AG04449 (cell line): ENCODE measurements at regions not wholly inside any gene's neighbourhood (a gene's known extent, or its start where the extent isn't known, plus 50 kb on each side); places are given as distances from the start of the nearest gene placed in this dataset.

Experiments
- CTCF ChIA-PET: fragments of 350-600 bp; formaldehyde crosslinking; extraction: SDS; loops from one replicate; lab custom pipeline; 2021; ENCODE audit warnings: antibody characterized with exemption; lab: Yijun Ruan, JAX
- POLR2A ChIA-PET: fragments of 400-600, 350-600 bp; formaldehyde crosslinking; extraction: SDS; loops from one replicate; lab custom pipeline; 2020; ENCODE audit warnings: antibody characterized with exemption, inconsistent platforms; lab: Yijun Ruan, JAX
- DNase-seq: peaks from one replicate; pipeline ENCODE4 v3.0.0-alpha.2; 2010; ENCODE audit warnings: low read depth, low spot score
- H3K4me3 ChIP-seq: 2 replicates; pipeline ENCODE4 v1.5.1; 2011; ENCODE audit warnings: low read depth, mild to moderate bottlenecking, control low read depth, low read length
- TF ChIP-seq, protein P1 (sequence below): IDR thresholded peaks from one replicate; pipeline ENCODE4 v1.5.1; 2011; ENCODE audit warnings: mild to moderate bottlenecking, moderate library complexity, low read length, control low read depth, inconsistent platforms; ENCODE audit not compliant: insufficient read depth; ENCODE audit errors: missing control alignments

- ChIA-PET POLR2A (no interaction called here), CTCF (no interaction called here)
- DNase-seq, result no peak
- no peak overlapping the region for H3K4me3 ChIP-seq
- TF ChIP-seq, protein P1, sequence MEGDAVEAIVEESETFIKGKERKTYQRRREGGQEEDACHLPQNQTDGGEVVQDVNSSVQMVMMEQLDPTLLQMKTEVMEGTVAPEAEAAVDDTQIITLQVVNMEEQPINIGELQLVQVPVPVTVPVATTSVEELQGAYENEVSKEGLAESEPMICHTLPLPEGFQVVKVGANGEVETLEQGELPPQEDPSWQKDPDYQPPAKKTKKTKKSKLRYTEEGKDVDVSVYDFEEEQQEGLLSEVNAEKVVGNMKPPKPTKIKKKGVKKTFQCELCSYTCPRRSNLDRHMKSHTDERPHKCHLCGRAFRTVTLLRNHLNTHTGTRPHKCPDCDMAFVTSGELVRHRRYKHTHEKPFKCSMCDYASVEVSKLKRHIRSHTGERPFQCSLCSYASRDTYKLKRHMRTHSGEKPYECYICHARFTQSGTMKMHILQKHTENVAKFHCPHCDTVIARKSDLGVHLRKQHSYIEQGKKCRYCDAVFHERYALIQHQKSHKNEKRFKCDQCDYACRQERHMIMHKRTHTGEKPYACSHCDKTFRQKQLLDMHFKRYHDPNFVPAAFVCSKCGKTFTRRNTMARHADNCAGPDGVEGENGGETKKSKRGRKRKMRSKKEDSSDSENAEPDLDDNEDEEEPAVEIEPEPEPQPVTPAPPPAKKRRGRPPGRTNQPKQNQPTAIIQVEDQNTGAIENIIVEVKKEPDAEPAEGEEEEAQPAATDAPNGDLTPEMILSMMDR, result no peak
Observed at GRCh38 chr7:135822376-135822775, 73.8 kb upstream of the FAM180A start.

DNA sequence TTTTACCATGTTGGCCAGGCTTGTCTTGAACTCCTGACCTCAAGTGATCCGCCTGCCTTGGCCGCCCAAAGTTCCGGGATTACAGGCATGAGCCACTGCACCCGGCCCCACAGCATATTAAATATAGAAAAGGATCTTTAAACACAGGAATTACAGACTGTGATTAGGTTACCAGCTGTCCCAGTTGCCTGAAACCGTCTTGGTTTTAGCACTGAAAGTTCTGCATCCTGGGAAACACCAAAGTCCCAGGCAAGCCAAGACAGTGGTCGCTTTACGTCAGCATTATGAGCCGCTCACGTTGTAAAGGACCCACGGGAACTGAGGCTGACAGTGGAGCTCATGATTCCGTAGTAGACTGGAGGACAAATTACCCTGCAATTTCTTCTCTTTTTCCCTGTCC is 69.0 kb upstream of the FAM180A start:
- TF ChIP-seq, protein P1, result no peak
- CTCF ChIA-PET, result interaction anchor here (1.3 kb wide), 1 partner anchor 193 kb away, joined by 5 read pairs; no protein-coding TSS in a partner anchor
- no peak for DNase-seq
- no peak overlapping the region for H3K4me3 ChIP-seq
- POLR2A ChIA-PET, result no interaction called here

DNA sequence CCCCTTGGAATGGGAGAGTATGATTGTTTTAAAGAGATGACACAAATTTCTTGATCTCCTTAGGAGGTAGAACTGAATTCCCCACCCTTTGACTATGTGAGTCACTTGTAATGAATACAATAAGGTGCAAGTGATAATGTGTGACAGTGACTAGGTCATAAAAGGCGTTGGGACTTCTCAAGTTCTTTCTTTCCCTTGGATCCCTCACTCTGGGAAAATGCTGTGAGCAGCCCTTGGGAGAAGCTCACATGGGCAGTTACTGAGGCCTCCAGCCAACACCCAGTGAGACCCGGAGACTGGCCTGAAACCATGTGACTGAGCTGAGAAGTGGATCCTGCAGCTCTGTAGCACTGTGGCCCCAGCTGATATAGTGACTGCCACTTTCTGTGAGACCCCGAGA is 66.4 kb upstream of the FAM180A start:
- CTCF ChIA-PET, result interaction anchor here (1.7 kb wide), 1 partner anchor 14 kb away, joined by 7 read pairs; no protein-coding TSS in a partner anchor
- H3K4me3 ChIP-seq, result no peak overlapping the region
- POLR2A ChIA-PET, result no interaction called here
- no peak for DNase-seq
- TF ChIP-seq, protein P1, result no peak

GRCh38 chr7:135812148-135812547 is 63.5 kb upstream of the FAM180A start:
- no peak for DNase-seq
- TF ChIP-seq, protein P1, result no peak
- CTCF ChIA-PET, result no interaction called here
- H3K4me3 ChIP-seq, result no peak overlapping the region
- POLR2A ChIA-PET, result no interaction called here

- POLR2A ChIA-PET, result no interaction called here
- CTCF ChIA-PET, result no interaction called here
- TF ChIP-seq, protein P1, result no peak
- DNase-seq, result no peak
- H3K4me3 ChIP-seq, result no peak overlapping the region
Observed at GRCh38 chr7:135811506-135811905, 62.9 kb upstream of the FAM180A start.

DNA sequence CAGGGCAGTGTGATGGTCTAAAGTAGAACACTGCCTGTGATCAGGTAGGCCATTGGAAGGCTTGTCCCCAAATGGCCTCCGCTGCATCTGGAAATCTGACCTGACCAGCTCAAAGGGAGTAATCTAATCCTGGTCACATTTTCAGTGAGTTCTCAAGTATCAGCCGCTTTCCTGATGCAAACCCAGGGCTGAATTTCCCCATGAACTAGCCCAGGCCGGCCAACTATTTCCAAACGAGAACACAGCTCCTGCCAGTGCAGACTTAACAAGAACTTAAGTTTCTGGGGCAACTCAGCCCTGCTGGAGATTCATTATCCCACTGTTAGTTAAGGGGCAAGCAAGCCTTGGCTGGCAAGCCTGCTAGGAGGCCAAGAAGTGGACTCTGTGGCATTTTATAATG is 59.6 kb upstream of the FAM180A start:
- TF ChIP-seq, protein P1, result no peak
- ChIA-PET CTCF (interaction anchor here (0.7 to 1.6 kb wide), 2 partner anchors 16 to 200 kb away, joined by 3 to 9 read pairs; no protein-coding TSS in a partner anchor), POLR2A (no interaction called here)
- no peak for DNase-seq
- no peak overlapping the region for H3K4me3 ChIP-seq
